ENCODE measurements at regions not wholly inside any gene's neighbourhood (a gene's known extent, or its start where the extent isn't known, plus 50 kb on each side); places are given as distances from the start of the nearest gene placed in this dataset.

DNA sequence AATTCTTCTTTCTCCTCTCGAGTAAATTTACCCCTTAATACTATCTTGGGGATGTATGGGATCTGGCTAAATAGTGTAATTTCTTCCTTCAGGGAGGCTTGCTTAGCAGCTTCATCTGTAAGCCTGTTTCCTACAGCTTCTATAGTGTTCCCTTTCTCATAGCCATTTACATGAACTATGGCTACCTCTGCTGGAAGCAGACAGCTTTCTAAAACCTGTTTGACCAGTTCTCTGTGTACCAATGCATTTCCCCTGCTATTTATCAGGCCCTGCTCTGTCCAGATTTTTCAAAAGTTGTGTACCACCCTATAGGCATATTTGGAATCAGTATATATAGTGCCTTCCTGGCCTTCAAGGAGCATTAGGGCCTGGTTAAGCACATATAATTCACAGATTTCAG is 113.6 kb upstream of the PCDH9 start:
- Mint-ChIP-seq H3K27me3 (no peaks in the 10 kb centered on the region), H3K9me3 (peaks cover 16% of the 10 kb centered on the region), H3K4me3 (no peak overlapping the region), H3K27ac (no peak overlapping the region), H3K36me3 (ENCODE audit: low read depth) (no peaks in the 10 kb centered on the region), H3K4me1 (no peaks in the 10 kb centered on the region)
- ATAC-seq (replicated peaks) = no peak

- H3K36me3 Mint-ChIP-seq (ENCODE audit: low read depth) = no peaks in the 10 kb centered on the region
- H3K4me3 Mint-ChIP-seq = no peak overlapping the region
- ATAC-seq (replicated peaks) = no peak
- no peaks in the 10 kb centered on the region for H3K27me3 Mint-ChIP-seq
- no peaks in the 10 kb centered on the region for H3K4me1 Mint-ChIP-seq
- no peak overlapping the region for H3K27ac Mint-ChIP-seq
- peaks cover 15% of the 10 kb centered on the region for H3K9me3 Mint-ChIP-seq
Measured at GRCh38 chr13:67341406-67341805, 111.3 kb upstream of the PCDH9 start.

DNA sequence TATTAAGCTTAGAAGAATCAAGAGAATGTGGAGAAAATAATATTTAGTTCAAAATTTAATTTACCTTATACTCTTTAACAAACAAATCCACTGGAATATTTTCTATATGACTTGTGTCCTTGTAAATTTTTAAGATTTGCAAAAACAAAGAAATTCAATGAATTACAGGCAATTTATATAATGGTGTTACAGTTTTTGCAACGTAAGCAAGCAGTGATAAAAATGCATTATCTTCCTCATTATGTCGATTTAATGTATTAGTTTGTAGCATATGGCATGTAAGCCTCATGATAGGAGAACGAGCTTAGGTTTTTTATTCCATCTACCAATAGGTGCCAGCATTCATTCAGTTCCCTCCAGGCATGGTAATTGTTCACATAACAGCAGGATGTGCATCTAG is 100.0 kb upstream of the PCDH9 start:
- no peaks in the 10 kb centered on the region for H3K4me1 Mint-ChIP-seq
- H3K36me3 Mint-ChIP-seq (ENCODE audit: low read depth) = no peaks in the 10 kb centered on the region
- no peak overlapping the region for H3K4me3 Mint-ChIP-seq
- H3K9me3 Mint-ChIP-seq = peaks cover 3% of the 10 kb centered on the region
- ATAC-seq (replicated peaks) = no peak
- no peak overlapping the region for H3K27ac Mint-ChIP-seq
- no peaks in the 10 kb centered on the region for H3K27me3 Mint-ChIP-seq

DNA sequence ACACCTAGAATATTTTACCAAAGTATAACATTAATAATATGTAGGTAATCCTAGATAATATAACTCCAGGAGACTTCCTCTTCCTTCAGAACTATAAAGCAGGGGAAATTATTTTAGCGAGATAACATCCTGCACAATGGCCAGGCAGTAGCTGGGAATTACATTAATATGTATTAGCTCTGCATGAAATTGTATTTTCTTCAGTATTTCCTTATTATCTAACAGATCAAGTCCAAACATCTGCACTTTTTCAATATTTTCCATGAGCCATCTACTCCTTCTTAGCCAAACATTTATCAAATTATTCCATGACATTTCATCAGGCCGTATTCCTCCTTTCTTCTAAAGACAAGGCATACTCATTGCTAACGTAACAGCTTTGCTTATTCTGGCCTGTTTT is 98.8 kb upstream of the PCDH9 start:
- Mint-ChIP-seq H3K4me3 (no peak overlapping the region), H3K36me3 (ENCODE audit: low read depth) (no peaks in the 10 kb centered on the region), H3K9me3 (peaks cover 3% of the 10 kb centered on the region), H3K27ac (no peak overlapping the region), H3K27me3 (no peaks in the 10 kb centered on the region), H3K4me1 (no peaks in the 10 kb centered on the region)
- ATAC-seq (replicated peaks) = no peak

DNA sequence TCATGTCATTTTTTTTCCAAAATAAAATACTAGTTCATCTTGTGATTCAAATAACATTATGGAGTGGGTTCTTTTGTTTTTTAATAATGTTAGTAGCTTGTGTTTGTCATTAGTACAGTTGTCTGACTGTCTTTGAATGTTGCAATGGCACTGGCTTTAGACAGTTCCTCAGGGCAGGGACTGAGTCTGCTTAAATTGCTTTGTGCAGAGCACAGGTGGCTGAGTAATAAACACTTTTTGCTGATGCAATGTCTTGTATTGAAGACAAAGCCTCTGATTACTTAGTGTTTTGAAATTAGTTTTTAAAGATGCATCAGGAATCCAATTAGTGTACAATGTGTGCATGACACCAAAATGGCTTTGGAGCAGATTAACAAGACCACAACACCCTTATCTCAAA is 88.7 kb upstream of the PCDH9 start:
- no peak overlapping the region for H3K4me3 Mint-ChIP-seq
- H3K4me1 Mint-ChIP-seq = no peaks in the 10 kb centered on the region
- no peaks in the 10 kb centered on the region for H3K27me3 Mint-ChIP-seq
- no peak for ATAC-seq (replicated peaks)
- no peak overlapping the region for H3K27ac Mint-ChIP-seq
- no peaks in the 10 kb centered on the region for H3K9me3 Mint-ChIP-seq
- H3K36me3 Mint-ChIP-seq (ENCODE audit: low read depth) = no peaks in the 10 kb centered on the region

- no peaks in the 10 kb centered on the region for H3K4me1 Mint-ChIP-seq
- H3K9me3 Mint-ChIP-seq = no peaks in the 10 kb centered on the region
- no peak overlapping the region for H3K27ac Mint-ChIP-seq
- H3K4me3 Mint-ChIP-seq = no peak overlapping the region
- ATAC-seq (replicated peaks) = no peak
- no peaks in the 10 kb centered on the region for H3K27me3 Mint-ChIP-seq
- H3K36me3 Mint-ChIP-seq (ENCODE audit: low read depth) = no peaks in the 10 kb centered on the region
Measured at GRCh38 chr13:67318398-67318797, 88.3 kb upstream of the PCDH9 start.

- no peak overlapping the region for H3K4me3 Mint-ChIP-seq
- H3K4me1 Mint-ChIP-seq = no peaks in the 10 kb centered on the region
- no peaks in the 10 kb centered on the region for H3K9me3 Mint-ChIP-seq
- H3K36me3 Mint-ChIP-seq (ENCODE audit: low read depth) = no peaks in the 10 kb centered on the region
- no peak overlapping the region for H3K27ac Mint-ChIP-seq
- no peak for ATAC-seq (replicated peaks)
- no peaks in the 10 kb centered on the region for H3K27me3 Mint-ChIP-seq
Measured at GRCh38 chr13:67314405-67314804, 84.3 kb upstream of the PCDH9 start.

DNA sequence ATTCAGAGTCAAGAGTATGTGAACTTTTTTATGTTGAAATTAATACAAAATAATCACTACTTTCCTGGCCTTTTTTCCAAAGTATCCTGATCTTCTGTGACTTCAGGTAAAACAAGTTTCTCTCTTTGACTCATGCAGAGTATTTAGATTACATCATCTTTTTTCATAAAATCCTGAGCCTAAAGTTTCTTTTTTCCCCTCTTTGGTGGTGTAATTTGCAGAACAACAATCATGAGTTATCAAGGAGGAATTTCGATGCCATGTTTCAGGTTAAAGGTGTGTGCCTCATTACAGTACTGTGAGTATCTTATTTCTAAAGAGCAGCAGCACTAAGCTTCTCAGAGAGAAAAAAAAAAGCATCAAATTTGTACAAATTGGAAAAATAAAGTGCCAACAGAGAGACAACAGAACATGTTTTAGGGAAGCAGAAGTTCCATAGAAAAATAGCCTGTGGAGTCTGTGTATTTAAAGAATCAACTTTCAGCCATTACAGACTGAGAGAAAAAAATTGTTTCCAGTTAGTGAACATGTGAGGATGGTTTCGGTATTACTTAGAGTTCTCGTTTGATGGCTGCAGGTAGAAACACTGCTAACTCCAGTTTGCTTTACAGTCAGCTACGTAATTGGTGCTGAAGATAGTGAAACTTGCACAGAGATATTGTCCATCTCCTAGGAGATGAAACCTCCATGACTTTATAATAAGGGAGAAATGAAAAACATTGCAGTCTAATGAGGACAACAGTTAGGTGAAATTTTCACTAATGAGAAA is 78.1 kb upstream of the PCDH9 start:
- Mint-ChIP-seq H3K9me3 (no peaks in the 10 kb centered on the region), H3K27ac (no peak overlapping the region), H3K27me3 (no peaks in the 10 kb centered on the region), H3K4me3 (no peak overlapping the region), H3K4me1 (no peaks in the 10 kb centered on the region), H3K36me3 (ENCODE audit: low read depth) (no peaks in the 10 kb centered on the region)
- no peak for ATAC-seq (replicated peaks)

GRCh38 chr13:67306742-67307141 is 76.6 kb upstream of the PCDH9 start:
- Mint-ChIP-seq H3K4me1 (no peaks in the 10 kb centered on the region), H3K4me3 (no peak overlapping the region), H3K9me3 (no peaks in the 10 kb centered on the region), H3K36me3 (ENCODE audit: low read depth) (no peaks in the 10 kb centered on the region), H3K27me3 (no peaks in the 10 kb centered on the region), H3K27ac (no peak overlapping the region)
- ATAC-seq (replicated peaks) = no peak

GRCh38 chr13:67303661-67304333 is 73.7 kb upstream of the PCDH9 start:
- Mint-ChIP-seq H3K4me1 (no peaks in the 10 kb centered on the region), H3K9me3 (peaks cover 3% of the 10 kb centered on the region), H3K4me3 (no peak overlapping the region), H3K27me3 (no peaks in the 10 kb centered on the region), H3K27ac (no peak overlapping the region), H3K36me3 (ENCODE audit: low read depth) (no peaks in the 10 kb centered on the region)
- no peak for ATAC-seq (replicated peaks)

- no peak for ATAC-seq (replicated peaks)
- H3K27me3 Mint-ChIP-seq = no peaks in the 10 kb centered on the region
- H3K27ac Mint-ChIP-seq = no peak overlapping the region
- H3K4me3 Mint-ChIP-seq = no peak overlapping the region
- peaks cover 7% of the 10 kb centered on the region for H3K9me3 Mint-ChIP-seq
- H3K36me3 Mint-ChIP-seq (ENCODE audit: low read depth) = no peaks in the 10 kb centered on the region
- H3K4me1 Mint-ChIP-seq = no peaks in the 10 kb centered on the region
Measured at GRCh38 chr13:67299751-67300150, 69.6 kb upstream of the PCDH9 start.

DNA sequence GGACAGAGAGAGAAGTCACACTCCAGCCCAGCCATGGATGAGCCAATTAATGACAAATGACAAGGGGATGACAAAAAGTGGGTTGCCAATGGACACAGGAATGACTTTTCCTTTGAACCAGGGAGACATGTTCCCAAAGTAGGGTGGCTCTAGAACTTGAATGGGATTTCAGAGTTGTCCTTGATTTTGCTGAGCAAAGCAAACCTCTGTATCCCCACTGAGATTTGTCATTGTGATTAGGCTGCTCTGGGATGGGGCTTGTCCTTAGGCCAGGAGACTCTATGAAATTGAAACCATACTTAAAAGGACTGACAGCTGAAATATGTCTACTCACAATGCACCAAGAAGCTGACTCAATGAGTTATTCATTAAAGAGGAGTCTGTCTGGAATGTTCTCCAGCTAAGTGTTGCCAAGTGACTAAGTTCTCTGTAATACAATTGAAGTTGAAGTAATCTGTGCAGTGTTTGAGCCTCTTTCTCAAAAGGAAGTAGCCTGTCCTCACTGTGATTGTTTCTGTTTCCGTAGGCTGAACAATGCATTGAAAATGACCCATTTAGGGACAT is 69.0 kb upstream of the PCDH9 start:
- Mint-ChIP-seq H3K4me3 (no peak overlapping the region), H3K9me3 (peaks cover 7% of the 10 kb centered on the region), H3K27me3 (no peaks in the 10 kb centered on the region), H3K27ac (no peak overlapping the region), H3K4me1 (no peaks in the 10 kb centered on the region), H3K36me3 (ENCODE audit: low read depth) (no peaks in the 10 kb centered on the region)
- no peak for ATAC-seq (replicated peaks)

DNA sequence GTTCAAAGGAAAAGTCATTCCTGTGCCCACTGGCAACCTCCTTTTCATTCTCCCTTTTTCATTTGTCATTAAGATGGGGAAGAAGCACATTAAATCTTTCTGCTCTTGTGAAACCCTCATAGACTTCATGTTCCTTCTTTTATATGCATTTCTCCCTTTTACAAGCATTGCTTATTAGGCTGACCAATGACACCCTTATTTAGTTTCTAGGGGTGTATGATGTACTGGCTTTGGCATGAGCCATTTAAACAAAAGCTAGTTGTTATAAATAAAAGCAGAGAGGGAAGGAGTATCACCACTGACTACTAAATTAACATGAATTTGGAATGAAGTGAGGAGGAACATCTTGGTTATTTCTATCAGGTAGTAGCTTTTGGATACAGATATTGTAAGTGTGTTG is 68.2 kb upstream of the PCDH9 start:
- no peak overlapping the region for H3K4me3 Mint-ChIP-seq
- H3K4me1 Mint-ChIP-seq = no peaks in the 10 kb centered on the region
- no peak for ATAC-seq (replicated peaks)

GRCh38 chr13:67296511-67296910 is 66.4 kb upstream of the PCDH9 start:
- no peak overlapping the region for H3K27ac Mint-ChIP-seq
- H3K4me3 Mint-ChIP-seq = no peak overlapping the region
- no peaks in the 10 kb centered on the region for H3K4me1 Mint-ChIP-seq
- no peaks in the 10 kb centered on the region for H3K36me3 Mint-ChIP-seq (ENCODE audit: low read depth)
- H3K9me3 Mint-ChIP-seq = peaks cover 7% of the 10 kb centered on the region
- no peak for ATAC-seq (replicated peaks)
- no peaks in the 10 kb centered on the region for H3K27me3 Mint-ChIP-seq

More for the DNA sequence above, 68.2 kb upstream of the PCDH9 start:
- Mint-ChIP-seq H3K27me3 (no peaks in the 10 kb centered on the region), H3K27ac (no peak overlapping the region), H3K9me3 (peaks cover 7% of the 10 kb centered on the region), H3K36me3 (ENCODE audit: low read depth) (no peaks in the 10 kb centered on the region)

DNA sequence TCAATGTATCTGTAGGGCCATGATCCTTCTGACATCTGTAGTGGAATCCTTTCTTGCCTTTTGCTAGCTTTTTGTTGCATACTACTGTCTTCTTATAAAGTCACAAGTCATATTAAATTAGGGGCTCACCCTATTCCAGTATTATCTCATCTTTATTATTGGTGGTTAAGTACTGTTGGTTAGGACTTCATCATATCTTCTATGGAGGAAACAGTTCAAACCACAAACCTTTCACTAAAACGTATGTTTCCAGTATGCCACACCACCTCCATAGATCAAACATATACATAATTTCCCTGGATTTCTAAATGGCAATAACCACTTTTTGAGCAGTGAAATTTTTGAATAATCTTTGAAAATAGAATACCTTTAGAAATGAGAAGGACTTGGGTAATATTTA is 62.8 kb upstream of the PCDH9 start:
- H3K36me3 Mint-ChIP-seq (ENCODE audit: low read depth) = no peaks in the 10 kb centered on the region
- H3K4me1 Mint-ChIP-seq = no peaks in the 10 kb centered on the region
- no peak overlapping the region for H3K27ac Mint-ChIP-seq
- peaks cover 4% of the 10 kb centered on the region for H3K9me3 Mint-ChIP-seq
- H3K27me3 Mint-ChIP-seq = no peaks in the 10 kb centered on the region
- ATAC-seq (replicated peaks) = no peak
- no peak overlapping the region for H3K4me3 Mint-ChIP-seq

Measured in activated T-helper 17 cell treated with anti-CD3 and anti-CD28 coated beads, Interleukin-2, amount 50 U/mL, for 72 hours (primary cell).